SKM-1 (cell line): ENCODE measurements at regions not wholly inside any gene's neighbourhood (a gene's known extent, or its start where the extent isn't known, plus 50 kb on each side); places are given as distances from the start of the nearest gene placed in this dataset.
"Not testable (repeated sequence)": the region's sequence is repeated elsewhere in the genome, so short reads cannot be mapped to it uniquely, and the experiment has no call there.

Source experiments
- DNase-seq: peaks from one replicate; lab custom pipeline; 2025; ENCODE audit not compliant: unreplicated experiment; lab: John Stamatoyannopoulos, UW

DNA sequence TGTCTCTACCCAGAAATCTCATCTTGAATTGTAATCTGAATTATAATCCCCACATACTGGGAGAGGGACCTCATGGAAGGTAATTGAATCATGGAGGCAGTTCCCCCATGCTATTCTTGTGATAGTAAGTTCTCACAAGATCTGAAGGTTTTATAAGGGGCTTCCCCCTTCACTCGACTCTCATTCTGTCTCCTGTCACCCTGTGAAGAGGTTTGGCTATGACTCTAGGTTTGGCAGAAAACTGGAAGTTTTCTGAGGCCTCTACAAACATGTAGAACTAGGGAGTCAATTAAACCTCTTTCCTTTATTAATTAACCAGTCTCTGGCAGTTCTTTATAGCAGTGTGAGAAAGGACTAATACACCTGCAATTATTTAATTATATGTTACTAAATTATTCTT is 125.2 kb upstream of the TGFBR2 start:
- DNase-seq = no peak

- not testable (repeated sequence) for DNase-seq
Observed at GRCh38 chr3:30484229-30484628, 122.2 kb upstream of the TGFBR2 start.

GRCh38 chr3:30486368-30486767 is 120.0 kb upstream of the TGFBR2 start:
- DNase-seq = no peak

GRCh38 chr3:30488070-30488756 is 118.2 kb upstream of the TGFBR2 start:
- no peak for DNase-seq

GRCh38 chr3:30492322-30493192 is 113.8 kb upstream of the TGFBR2 start:
- no peak for DNase-seq

GRCh38 chr3:30493911-30494311 is 112.5 kb upstream of the TGFBR2 start:
- no peak for DNase-seq

- DNase-seq = no peak
Observed at GRCh38 chr3:30495172-30496065, 111.0 kb upstream of the TGFBR2 start.

GRCh38 chr3:30496066-30496966 is 110.1 kb upstream of the TGFBR2 start:
- DNase-seq = no peak

DNA sequence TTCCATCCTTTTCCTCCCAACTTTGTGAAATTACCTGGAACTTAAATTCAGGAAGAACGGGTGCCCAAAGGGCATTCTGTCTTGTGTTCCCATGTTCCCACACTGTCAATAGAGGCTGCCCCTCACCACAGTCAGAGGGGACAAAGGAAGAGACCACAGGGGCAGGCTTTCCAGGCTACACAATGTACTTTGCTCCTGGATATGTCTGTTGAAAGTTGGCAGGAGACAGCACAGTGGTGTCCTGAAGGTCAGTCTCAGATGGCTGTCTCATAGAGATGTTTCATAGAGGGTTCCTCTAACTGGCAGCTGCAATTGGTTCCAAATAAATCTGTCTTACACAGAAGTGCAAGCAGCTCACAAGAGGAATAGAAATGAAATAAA is 107.8 kb upstream of the TGFBR2 start:
- no peak for DNase-seq

GRCh38 chr3:30500666-30501399 is 105.6 kb upstream of the TGFBR2 start:
- no peak for DNase-seq

GRCh38 chr3:30501526-30501925 is 104.9 kb upstream of the TGFBR2 start:
- DNase-seq = no peak

DNA sequence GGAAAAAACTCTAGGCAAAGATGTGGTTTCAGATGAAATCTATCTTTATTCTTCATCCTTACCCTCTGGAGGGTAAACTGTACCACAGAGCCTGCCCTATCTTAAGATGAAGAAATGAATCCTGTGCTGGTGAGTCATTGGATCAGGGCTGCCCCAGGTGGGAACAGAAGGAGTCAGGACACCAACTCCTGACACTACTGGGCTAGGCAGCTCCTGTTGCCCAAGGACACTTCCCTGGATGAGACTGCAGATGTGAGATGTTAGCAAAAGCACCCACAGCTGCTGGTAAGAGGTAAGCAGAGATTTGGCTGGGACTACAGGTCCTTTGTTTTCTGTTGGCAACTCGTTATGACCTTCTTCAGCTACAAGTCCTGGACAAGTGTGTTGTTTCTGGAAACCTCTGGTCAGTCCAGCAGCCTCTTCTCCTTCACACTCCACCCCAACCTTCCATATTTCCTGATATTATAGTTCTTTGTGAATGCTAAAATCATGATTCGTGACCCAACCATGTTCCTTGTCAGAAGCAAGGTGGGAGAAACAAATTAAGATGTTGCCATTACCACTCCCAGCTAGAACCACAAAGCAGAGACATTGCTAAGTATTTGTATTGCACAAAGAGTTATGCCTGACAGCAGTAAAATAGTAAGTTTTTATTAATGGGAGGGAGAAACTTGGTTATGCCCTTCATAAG is 104.2 kb upstream of the TGFBR2 start:
- DNase-seq = no peak

- no peak for DNase-seq
Observed at GRCh38 chr3:30502742-30503073, 103.7 kb upstream of the TGFBR2 start.

- DNase-seq = no peak
Observed at GRCh38 chr3:30503446-30503845, 103.0 kb upstream of the TGFBR2 start.

GRCh38 chr3:30504939-30505338 is 101.5 kb upstream of the TGFBR2 start:
- DNase-seq = no peak

GRCh38 chr3:30505866-30506520 is 100.4 kb upstream of the TGFBR2 start:
- DNase-seq = no peak

- DNase-seq = no peak
Observed at GRCh38 chr3:30508339-30508738, 98.1 kb upstream of the TGFBR2 start.

DNA sequence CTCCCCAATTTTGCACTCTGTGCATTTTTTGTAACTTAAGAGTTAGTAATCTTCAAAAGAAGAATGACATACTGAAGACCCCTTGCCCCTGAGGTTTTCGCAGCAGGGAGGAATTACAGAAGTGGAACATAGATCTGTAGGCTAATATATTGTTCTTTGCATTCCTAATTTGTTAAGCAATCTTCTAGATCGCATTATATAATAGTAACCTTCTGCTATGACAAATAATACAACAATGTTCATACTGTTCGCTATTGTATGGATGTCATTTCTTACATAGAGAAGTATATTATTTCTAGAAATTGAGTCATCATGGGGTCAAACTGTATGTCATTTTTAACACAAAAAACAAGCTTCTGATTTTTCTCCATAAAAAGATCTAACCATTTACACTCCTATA is 95.8 kb upstream of the TGFBR2 start:
- no peak for DNase-seq
